ENCODE measurements at regions not wholly inside any gene's neighbourhood (a gene's known extent, or its start where the extent isn't known, plus 50 kb on each side); places are given as distances from the start of the nearest gene placed in this dataset.
A peak's percentile ranks its signal among the peaks of the same experiment; 100 is the strongest.

DNA sequence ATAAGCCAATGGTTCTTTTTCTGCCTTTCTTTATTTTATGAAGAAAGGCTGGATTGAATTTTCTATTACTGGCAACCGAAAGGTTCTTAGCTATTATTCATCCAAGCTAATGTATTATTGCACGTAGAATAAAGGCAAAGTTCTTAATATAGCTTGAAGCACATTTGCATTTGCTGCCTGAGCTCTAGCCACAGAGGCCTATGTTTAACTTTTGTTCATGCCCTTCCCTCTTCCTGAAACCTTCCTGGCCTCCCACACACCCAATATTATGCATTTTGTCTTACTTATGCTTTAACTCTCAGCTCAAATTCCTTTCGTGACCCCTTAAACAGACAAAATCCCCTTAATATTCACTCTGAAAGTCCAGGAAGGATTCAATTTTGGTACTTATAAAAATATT lies 71.0 kb upstream of the ZNF280D start:
- no peak for DNase-seq (ENCODE audit: low read depth)
- TF ChIP-seq, protein P1, sequence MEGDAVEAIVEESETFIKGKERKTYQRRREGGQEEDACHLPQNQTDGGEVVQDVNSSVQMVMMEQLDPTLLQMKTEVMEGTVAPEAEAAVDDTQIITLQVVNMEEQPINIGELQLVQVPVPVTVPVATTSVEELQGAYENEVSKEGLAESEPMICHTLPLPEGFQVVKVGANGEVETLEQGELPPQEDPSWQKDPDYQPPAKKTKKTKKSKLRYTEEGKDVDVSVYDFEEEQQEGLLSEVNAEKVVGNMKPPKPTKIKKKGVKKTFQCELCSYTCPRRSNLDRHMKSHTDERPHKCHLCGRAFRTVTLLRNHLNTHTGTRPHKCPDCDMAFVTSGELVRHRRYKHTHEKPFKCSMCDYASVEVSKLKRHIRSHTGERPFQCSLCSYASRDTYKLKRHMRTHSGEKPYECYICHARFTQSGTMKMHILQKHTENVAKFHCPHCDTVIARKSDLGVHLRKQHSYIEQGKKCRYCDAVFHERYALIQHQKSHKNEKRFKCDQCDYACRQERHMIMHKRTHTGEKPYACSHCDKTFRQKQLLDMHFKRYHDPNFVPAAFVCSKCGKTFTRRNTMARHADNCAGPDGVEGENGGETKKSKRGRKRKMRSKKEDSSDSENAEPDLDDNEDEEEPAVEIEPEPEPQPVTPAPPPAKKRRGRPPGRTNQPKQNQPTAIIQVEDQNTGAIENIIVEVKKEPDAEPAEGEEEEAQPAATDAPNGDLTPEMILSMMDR (conservative IDR thresholded peaks at IDR 0.05; ENCODE audit: low read length): no peak
- no peak overlapping the region for H3K4me3 ChIP-seq (ENCODE audit: low read length)

DNA sequence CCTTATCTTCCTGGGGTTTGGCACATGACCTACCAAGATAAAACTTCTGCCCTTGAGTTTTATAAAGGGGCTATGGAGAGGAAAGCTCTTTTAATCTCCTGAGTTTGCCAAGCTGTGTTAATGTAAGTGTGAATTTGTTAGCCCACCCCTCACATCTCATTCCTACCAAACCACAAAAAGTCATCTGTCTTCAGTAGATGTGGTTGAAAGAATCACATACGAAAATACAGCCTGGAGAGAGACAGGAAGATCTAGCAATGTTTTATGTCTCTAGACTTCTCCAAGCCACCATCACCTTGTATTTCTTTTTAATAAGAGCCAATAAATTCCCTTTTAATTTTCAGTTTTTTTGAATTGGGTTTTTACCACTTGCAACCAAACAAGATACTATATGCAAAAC lies 68.9 kb upstream of the ZNF280D start:
- no peak overlapping the region for H3K4me3 ChIP-seq (ENCODE audit: low read length)
- no peak for DNase-seq (ENCODE audit: low read depth)
- TF ChIP-seq, protein P1 (conservative IDR thresholded peaks at IDR 0.05; ENCODE audit: low read length): no peak

DNA sequence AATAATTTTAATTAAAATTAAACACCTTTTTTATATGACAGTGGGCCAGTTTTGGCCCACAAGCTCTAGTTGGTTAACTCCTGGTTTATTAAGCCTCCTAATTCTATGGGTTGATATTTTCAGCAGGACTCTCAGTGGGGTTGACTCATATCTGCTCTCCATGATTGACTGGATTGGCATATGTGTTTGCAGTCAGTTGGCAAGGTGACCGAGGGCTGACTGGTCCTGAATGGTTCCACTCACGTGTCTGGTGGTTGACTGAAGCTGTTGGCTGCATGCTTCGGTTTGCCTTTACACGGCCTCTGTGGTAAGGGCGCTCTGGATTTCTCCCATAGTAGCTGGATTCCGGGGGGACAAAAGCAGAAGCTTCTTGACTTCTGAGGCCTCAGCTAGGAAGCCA lies 65.3 kb upstream of the ZNF280D start:
- TF ChIP-seq, protein P1 (conservative IDR thresholded peaks at IDR 0.05; ENCODE audit: low read length): no peak
- peak; percentile 14 for DNase-seq (ENCODE audit: low read depth)
- no peak overlapping the region for H3K4me3 ChIP-seq (ENCODE audit: low read length)

DNA sequence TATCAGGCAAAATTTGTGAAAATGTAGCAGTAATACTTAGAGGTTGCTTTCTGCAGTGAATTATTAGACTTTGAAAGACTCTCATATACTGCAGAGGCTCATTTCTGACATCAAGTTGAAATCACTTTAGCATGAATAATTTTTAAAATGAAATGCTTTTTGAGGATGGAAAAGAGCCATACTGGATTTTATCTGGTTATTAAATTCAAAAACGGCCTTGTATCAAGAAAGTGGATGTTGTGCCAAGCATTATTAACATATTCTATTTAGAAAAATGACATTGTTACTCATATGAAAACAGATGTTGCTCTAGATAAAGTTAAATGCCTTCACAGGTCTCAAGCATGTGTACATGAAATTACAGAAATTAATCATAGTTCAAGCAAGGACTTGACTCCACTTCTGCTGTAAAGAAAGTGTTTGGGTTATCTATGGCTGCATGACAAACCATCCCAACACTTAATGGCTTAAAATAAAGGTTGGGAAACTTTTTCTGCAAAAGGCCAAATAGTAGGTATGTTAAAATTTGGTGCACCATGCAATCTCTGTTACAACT lies 64.5 kb upstream of the ZNF280D start:
- H3K4me3 ChIP-seq (ENCODE audit: low read length): no peak overlapping the region
- TF ChIP-seq, protein P1 (conservative IDR thresholded peaks at IDR 0.05; ENCODE audit: low read length): no peak
- DNase-seq (ENCODE audit: low read depth): no peak

DNA sequence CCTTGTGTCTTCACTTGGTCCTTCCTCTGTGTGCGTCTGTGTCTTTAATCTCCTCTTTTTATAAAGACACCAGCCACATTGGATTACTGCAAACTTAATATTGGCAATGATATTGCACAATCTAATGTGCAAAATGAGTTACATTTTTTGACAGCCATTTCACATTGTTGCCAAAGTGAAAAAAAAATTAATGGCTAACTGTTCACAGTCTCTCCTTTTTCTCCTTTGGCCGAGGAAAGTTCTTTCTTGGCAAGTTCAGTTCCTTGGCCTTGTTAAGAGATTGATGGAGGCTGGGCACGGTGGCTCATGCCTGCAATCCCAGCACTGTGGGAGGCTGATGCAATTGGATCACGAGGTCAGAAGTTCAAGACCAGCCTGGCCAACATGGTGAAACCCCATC lies 62.2 kb upstream of the ZNF280D start:
- no peak overlapping the region for H3K4me3 ChIP-seq (ENCODE audit: low read length)
- TF ChIP-seq, protein P1 (conservative IDR thresholded peaks at IDR 0.05; ENCODE audit: low read length): no peak
- DNase-seq (ENCODE audit: low read depth): peak; percentile 86

DNA sequence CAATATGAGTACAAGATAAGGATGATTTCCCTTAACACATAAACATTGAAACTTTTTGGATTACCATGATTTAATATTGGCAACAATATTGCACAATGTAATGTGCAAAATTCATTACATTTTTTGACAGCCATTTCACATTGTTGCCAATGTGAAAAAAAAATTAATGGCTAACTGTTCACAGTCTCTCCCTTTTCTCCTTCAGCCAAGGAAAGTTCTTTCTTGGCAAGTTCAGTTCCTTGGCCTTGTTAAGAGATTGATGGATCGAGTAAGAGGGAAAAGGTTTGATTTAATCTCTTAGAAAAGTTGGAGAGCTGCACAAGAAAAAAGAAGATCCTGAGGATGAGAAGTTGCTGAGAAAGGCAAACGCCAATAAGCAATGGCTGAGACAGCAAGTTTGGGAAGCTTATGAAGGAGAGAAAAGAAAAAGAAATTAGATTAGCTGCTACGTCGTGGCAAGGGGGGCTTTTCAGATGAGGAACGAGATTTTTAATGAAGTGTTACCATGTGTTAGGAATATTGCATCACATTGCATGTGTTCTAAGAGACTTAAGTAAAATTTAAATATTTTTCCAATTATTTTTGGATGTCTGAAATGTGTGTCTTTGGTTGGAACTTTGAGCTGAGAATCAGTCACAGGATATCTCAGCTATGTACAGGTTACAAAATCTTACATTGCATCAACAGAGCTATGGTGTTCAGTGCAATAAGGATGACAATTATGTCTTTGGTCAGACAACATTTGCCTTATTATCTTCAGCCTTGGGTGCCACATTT lies 61.4 kb upstream of the ZNF280D start:
- peak; percentile 92 for DNase-seq (ENCODE audit: low read depth)
- no peak overlapping the region for H3K4me3 ChIP-seq (ENCODE audit: low read length)
- TF ChIP-seq, protein P1 (conservative IDR thresholded peaks at IDR 0.05; ENCODE audit: low read length): no peak

DNA sequence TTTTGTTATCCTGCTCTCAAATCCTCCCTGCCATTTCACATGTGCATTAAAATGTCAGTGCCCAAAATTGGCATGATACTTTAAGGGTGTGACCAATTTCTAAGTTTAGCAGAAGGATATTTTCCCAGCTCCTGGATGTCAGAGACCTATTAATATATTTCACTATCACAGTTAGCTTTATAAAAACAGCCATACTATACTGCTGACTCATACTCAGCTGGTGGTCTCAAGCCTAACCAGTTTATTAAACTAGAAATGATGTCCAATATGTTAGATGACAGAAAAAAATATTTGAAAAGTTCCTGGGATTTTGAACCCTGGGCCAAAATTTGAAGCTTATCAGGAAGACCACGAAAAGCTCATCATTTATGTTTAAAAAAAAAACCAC lies 60.9 kb upstream of the ZNF280D start:
- TF ChIP-seq, protein P1 (conservative IDR thresholded peaks at IDR 0.05; ENCODE audit: low read length): no peak
- DNase-seq (ENCODE audit: low read depth): peak; percentile 71
- no peak overlapping the region for H3K4me3 ChIP-seq (ENCODE audit: low read length)
